ENCODE measurements at regions not wholly inside any gene's neighbourhood (a gene's known extent, or its start where the extent isn't known, plus 50 kb on each side); places are given as distances from the start of the nearest gene placed in this dataset.

DNA sequence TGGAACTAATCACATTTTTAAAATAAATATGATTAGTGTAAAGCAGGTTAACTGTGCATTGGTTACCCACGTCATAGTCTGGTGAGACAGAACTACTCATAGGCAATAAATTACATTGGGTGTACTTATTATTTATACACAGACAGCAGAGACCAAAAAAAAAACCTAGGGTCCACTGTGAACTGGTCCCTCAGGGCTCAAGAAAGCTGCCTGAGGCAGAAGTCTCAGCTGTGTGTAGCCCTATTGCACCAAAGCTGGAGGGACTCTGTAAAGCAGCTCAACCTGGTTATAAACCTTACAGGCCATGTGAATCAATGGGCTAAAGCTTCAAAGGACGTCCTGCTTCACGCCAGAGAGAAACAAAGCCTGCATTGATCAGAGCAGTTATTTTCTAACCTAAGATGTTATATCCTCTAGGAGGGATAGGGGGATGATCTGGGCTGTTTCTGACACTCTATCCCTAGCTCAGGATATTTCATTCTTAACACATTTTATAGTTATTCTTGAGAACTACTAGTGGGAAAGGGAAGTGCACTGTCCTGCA is 432.2 kb upstream of the ANO3 start:
- H3K4me1 ChIP-seq (ENCODE audit: control insufficient read depth, insufficient read depth, low read length): no peaks in the 10 kb centered on the region
- no peak overlapping the region for H3K4me3 ChIP-seq (ENCODE audit: low read length)
- 86% methylated on average over 2 of the region's 3 CpGs for WGBS (ENCODE audit: insufficient coverage)
- no peaks in the 10 kb centered on the region for H3K4me1 Mint-ChIP-seq
- H3K27ac ChIP-seq (ENCODE audit: low read length): no peak overlapping the region
- no peaks in the 10 kb centered on the region for H3K27me3 ChIP-seq (ENCODE audit: control insufficient read depth, insufficient read depth, low read length)
- H3K9me3 ChIP-seq (ENCODE audit: control insufficient read depth, insufficient read depth, low read length): no peaks in the 10 kb centered on the region
- DNase-seq (no peak), ATAC-seq (no peak)
- H3K9me3 Mint-ChIP-seq: peaks cover 5 to 15% of the 10 kb centered on the region in 2 donors
- H3K27ac Mint-ChIP-seq: no peak overlapping the region
- TF ChIP-seq, protein P1, sequence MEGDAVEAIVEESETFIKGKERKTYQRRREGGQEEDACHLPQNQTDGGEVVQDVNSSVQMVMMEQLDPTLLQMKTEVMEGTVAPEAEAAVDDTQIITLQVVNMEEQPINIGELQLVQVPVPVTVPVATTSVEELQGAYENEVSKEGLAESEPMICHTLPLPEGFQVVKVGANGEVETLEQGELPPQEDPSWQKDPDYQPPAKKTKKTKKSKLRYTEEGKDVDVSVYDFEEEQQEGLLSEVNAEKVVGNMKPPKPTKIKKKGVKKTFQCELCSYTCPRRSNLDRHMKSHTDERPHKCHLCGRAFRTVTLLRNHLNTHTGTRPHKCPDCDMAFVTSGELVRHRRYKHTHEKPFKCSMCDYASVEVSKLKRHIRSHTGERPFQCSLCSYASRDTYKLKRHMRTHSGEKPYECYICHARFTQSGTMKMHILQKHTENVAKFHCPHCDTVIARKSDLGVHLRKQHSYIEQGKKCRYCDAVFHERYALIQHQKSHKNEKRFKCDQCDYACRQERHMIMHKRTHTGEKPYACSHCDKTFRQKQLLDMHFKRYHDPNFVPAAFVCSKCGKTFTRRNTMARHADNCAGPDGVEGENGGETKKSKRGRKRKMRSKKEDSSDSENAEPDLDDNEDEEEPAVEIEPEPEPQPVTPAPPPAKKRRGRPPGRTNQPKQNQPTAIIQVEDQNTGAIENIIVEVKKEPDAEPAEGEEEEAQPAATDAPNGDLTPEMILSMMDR (IDR thresholded peaks at IDR 0.05): no peak
- H3K27me3 Mint-ChIP-seq (ENCODE audit: low read depth in 2 of 2): no peaks in the 10 kb centered on the region
- H3K4me3 Mint-ChIP-seq: no peak overlapping the region
- peaks cover 4% of the 10 kb centered on the region for H3K36me3 Mint-ChIP-seq
- intact Hi-C loops (cut with micrococcal nuclease): no loop called here
- H3K36me3 ChIP-seq (ENCODE audit: control insufficient read depth, insufficient read depth, low read length): no peaks in the 10 kb centered on the region

DNA sequence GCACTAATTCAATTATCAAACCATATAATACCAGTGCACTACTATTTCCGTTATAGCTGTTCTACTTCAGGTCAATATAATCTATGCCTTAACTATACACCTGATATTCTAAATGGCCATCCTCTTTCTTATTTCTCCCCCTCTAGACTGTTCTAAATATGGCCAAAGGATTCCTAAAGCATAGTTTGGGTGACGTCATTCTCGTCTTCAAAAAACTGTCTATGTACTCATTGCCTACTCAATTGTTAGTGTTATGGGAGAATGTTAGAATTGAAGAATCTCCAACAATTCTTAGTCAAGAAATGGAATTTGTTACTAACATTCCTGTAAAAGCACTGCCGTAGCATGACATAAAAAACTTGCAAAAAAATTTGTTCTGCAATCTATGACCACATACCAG is 431.1 kb upstream of the ANO3 start:
- no peak overlapping the region for H3K27ac Mint-ChIP-seq
- no peak overlapping the region for H3K27ac ChIP-seq (ENCODE audit: low read length)
- TF ChIP-seq, protein P1 (IDR thresholded peaks at IDR 0.05): no peak
- intact Hi-C loops (cut with micrococcal nuclease): no loop called here
- H3K27me3 ChIP-seq (ENCODE audit: control insufficient read depth, insufficient read depth, low read length): no peaks in the 10 kb centered on the region
- ATAC-seq (no peak), DNase-seq (no peak)
- H3K9me3 Mint-ChIP-seq: peaks cover 11 to 21% of the 10 kb centered on the region in 2 donors
- H3K4me3 Mint-ChIP-seq: no peak overlapping the region
- H3K36me3 Mint-ChIP-seq: peaks cover 13% of the 10 kb centered on the region
- no peaks in the 10 kb centered on the region for H3K4me1 Mint-ChIP-seq
- no peaks in the 10 kb centered on the region for H3K4me1 ChIP-seq (ENCODE audit: control insufficient read depth, insufficient read depth, low read length)
- H3K27me3 Mint-ChIP-seq (ENCODE audit: low read depth in 2 of 2): no peaks in the 10 kb centered on the region
- WGBS (ENCODE audit: insufficient coverage): 100% methylated on average over 1 of the region's 4 CpGs
- H3K36me3 ChIP-seq (ENCODE audit: control insufficient read depth, insufficient read depth, low read length): no peaks in the 10 kb centered on the region
- no peaks in the 10 kb centered on the region for H3K9me3 ChIP-seq (ENCODE audit: control insufficient read depth, insufficient read depth, low read length)
- no peak overlapping the region for H3K4me3 ChIP-seq (ENCODE audit: low read length)

DNA sequence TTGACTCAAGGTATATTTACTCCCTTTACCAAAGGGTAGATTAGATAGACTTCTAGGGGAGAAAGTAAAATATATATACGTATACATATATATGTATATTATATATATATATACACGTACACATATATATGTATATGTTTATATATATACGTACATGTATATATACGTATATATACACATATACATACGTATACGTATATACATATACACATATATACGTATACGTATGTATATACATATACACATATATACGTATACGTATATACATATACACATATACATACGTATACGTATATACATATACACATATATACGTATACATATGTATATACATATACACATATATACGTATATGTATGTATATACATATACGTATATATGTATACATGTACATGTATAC is 430.5 kb upstream of the ANO3 start:
- Histone ChIP-seq H3K4me1 (ENCODE audit: control insufficient read depth, insufficient read depth, low read length) (no peaks in the 10 kb centered on the region), H3K27me3 (ENCODE audit: control insufficient read depth, insufficient read depth, low read length) (no peaks in the 10 kb centered on the region), H3K9me3 (ENCODE audit: control insufficient read depth, insufficient read depth, low read length) (no peaks in the 10 kb centered on the region), H3K36me3 (ENCODE audit: control insufficient read depth, insufficient read depth, low read length) (no peaks in the 10 kb centered on the region), H3K27ac (ENCODE audit: low read length) (no peak overlapping the region), H3K4me3 (ENCODE audit: low read length) (no peak overlapping the region)
- no peak for ATAC-seq
- WGBS (ENCODE audit: insufficient coverage): no CpG with 5 or more reads among the region's 15 CpGs
- peaks cover 13% of the 10 kb centered on the region for H3K36me3 Mint-ChIP-seq
- DNase-seq: no peak
- H3K27ac Mint-ChIP-seq: no peak overlapping the region
- no peak overlapping the region for H3K4me3 Mint-ChIP-seq
- H3K9me3 Mint-ChIP-seq: peaks cover 11 to 21% of the 10 kb centered on the region in 2 donors
- TF ChIP-seq, protein P1 (IDR thresholded peaks at IDR 0.05): no peak
- H3K27me3 Mint-ChIP-seq (ENCODE audit: low read depth in 2 of 2): no peaks in the 10 kb centered on the region
- intact Hi-C loops (cut with micrococcal nuclease): no loop called here
- no peaks in the 10 kb centered on the region for H3K4me1 Mint-ChIP-seq

DNA sequence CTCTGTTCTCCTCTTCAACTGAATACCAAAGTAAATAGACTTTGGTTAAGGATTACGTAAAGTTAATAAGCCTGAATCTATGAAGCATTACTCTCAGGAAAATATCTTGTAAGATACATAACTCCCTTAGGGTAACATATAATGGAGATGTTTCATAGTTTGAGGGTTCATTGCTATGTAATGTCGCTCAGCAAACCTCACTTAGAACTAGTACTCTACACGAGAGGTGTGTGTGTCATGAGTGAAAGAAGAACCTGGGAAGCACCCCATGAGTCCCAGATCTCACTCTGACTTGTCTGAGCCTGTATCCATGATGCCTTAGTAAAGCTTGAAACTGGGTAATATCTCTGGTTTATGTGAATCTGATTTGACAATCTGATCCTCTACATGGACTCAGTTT is 429.5 kb upstream of the ANO3 start:
- intact Hi-C loops (cut with micrococcal nuclease): no loop called here
- Mint-ChIP-seq H3K4me1 (no peaks in the 10 kb centered on the region), H3K4me3 (no peak overlapping the region), H3K36me3 (peaks cover 13% of the 10 kb centered on the region), H3K27ac (no peak overlapping the region), H3K9me3 (peaks cover 14 to 21% of the 10 kb centered on the region in 2 donors), H3K27me3 (ENCODE audit: low read depth in 2 of 2) (no peaks in the 10 kb centered on the region)
- Histone ChIP-seq H3K9me3 (ENCODE audit: control insufficient read depth, insufficient read depth, low read length) (peaks cover 2% of the 10 kb centered on the region), H3K27me3 (ENCODE audit: control insufficient read depth, insufficient read depth, low read length) (no peaks in the 10 kb centered on the region), H3K36me3 (ENCODE audit: control insufficient read depth, insufficient read depth, low read length) (no peaks in the 10 kb centered on the region), H3K4me3 (ENCODE audit: low read length) (no peak overlapping the region), H3K4me1 (ENCODE audit: control insufficient read depth, insufficient read depth, low read length) (no peaks in the 10 kb centered on the region), H3K27ac (ENCODE audit: low read length) (no peak overlapping the region)
- no peak for DNase-seq
- TF ChIP-seq, protein P1 (IDR thresholded peaks at IDR 0.05): no peak
- no peak for ATAC-seq
- 70% methylated on average over 1 of the region's 3 CpGs for whole genome bisulfite sequencing (ENCODE audit: insufficient coverage)

Measured in natural killer cell (primary cell).